Subcutaneous abdominal adipose tissue (tissue), 5 donors: ENCODE measurements at regions not wholly inside any gene's neighbourhood (a gene's known extent, or its start where the extent isn't known, plus 50 kb on each side); places are given as distances from the start of the nearest gene placed in this dataset.

Source experiments
- H3K27ac ChIP-seq: one replicate; pipeline ENCODE4 v1.7.0; 2013; ENCODE audit warnings: low read depth, mild to moderate bottlenecking, inconsistent platforms, low read length, moderate library complexity
- H3K27me3 ChIP-seq, 5 donors: one replicate each; pipeline ENCODE4 v1.7.0; 2013; ENCODE audit warnings: low read length in 5 of 5, inconsistent platforms in 1 of 5; ENCODE audit not compliant: control insufficient read depth in 5 of 5, insufficient read depth in 4 of 5
- H3K36me3 ChIP-seq, 5 donors: one replicate each; pipeline ENCODE4 v1.7.0; 2013; ENCODE audit warnings: low read length in 5 of 5; ENCODE audit not compliant: control insufficient read depth in 5 of 5, insufficient read depth in 5 of 5
- H3K4me1 ChIP-seq, 5 donors: one replicate each; pipeline ENCODE4 v1.7.0; 2013; ENCODE audit warnings: low read length in 5 of 5, mild to moderate bottlenecking in 3 of 5, moderate library complexity in 1 of 5; ENCODE audit not compliant: control insufficient read depth in 5 of 5, insufficient read depth in 5 of 5
- H3K4me3 ChIP-seq, 5 donors: one replicate each; pipeline ENCODE4 v1.7.0; 2013; ENCODE audit warnings: low read length in 5 of 5, low read depth in 1 of 5
- H3K9ac ChIP-seq, 5 donors: one replicate each; pipeline ENCODE4 v1.7.0; 2013; ENCODE audit warnings: low read length in 5 of 5, mild to moderate bottlenecking in 4 of 5, moderate library complexity in 3 of 5
- H3K9me3 ChIP-seq, 5 donors: one replicate each; pipeline ENCODE4 v1.7.0; 2013; ENCODE audit warnings: low read length in 5 of 5; ENCODE audit not compliant: control insufficient read depth in 5 of 5
- donor health status: healthy.
- donor health status: healthy.
- donor health status: healthy.
- donor health status: healthy.
- donor health status: healthy.

GRCh38 chr2:41835401-41835800, 212.4 kb upstream of the PKDCC start:
- H3K27ac ChIP-seq, result no peak overlapping the region
- H3K36me3 ChIP-seq, result no peaks in the 10 kb centered on the region
- H3K4me1 ChIP-seq, result peaks cover 2 to 6% (median 2%) of the 10 kb centered on the region in 5 donors
- no peak overlapping the region for H3K4me3 ChIP-seq
- H3K9ac ChIP-seq, result no peak overlapping the region
- no peaks in the 10 kb centered on the region for H3K9me3 ChIP-seq
- H3K27me3 ChIP-seq, result no peaks in the 10 kb centered on the region

DNA sequence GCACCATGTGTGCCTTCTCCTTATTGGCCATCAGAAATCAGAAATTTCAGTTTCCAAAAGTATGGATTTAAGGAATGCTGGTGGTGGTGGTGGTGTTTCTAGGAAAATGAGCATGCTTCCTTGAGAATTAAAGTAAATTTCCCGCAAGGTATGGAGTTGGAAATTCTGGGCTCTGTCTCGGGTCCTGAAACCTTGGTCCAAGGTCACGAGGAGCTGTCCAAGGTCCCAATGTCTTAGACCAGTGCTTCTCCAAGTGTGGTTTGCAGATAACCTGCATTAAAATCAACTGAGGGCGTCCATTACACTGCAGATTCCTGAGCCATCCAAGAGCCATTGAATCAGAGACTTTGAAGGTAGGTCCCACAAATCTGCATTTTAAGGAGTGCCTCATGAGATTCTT, 210.9 kb upstream of the PKDCC start:
- Histone ChIP-seq H3K9ac (no peak overlapping the region), H3K36me3 (no peaks in the 10 kb centered on the region), H3K4me1 (peaks cover 2 to 18% (median 15%) of the 10 kb centered on the region in 5 donors), H3K27ac (no peak overlapping the region), H3K9me3 (no peaks in the 10 kb centered on the region), H3K27me3 (no peaks in the 10 kb centered on the region), H3K4me3 (no peak overlapping the region)

GRCh38 chr2:41837610-41838009, 210.2 kb upstream of the PKDCC start:
- Histone ChIP-seq H3K27me3 (no peaks in the 10 kb centered on the region), H3K4me1 (peaks cover 2 to 21% (median 21%) of the 10 kb centered on the region in 5 donors), H3K9me3 (no peaks in the 10 kb centered on the region), H3K4me3 (no peak overlapping the region), H3K27ac (no peak overlapping the region), H3K9ac (no peak overlapping the region), H3K36me3 (no peaks in the 10 kb centered on the region)

GRCh38 chr2:41840702-41841551, 206.9 kb upstream of the PKDCC start:
- H3K36me3 ChIP-seq, result no peaks in the 10 kb centered on the region
- peak overlapping the region; percentile 79 to 93 (median 88) for H3K4me3 ChIP-seq
- H3K27ac ChIP-seq, result peak overlapping the region; percentile 79
- H3K27me3 ChIP-seq, result no peaks in the 10 kb centered on the region
- H3K4me1 ChIP-seq, result peaks cover 2 to 41% (median 35%) of the 10 kb centered on the region in 5 donors
- H3K9me3 ChIP-seq, result no peaks in the 10 kb centered on the region
- peak overlapping the region in 4 of 5 donors; percentile 34 to 76 (median 72) for H3K9ac ChIP-seq

DNA sequence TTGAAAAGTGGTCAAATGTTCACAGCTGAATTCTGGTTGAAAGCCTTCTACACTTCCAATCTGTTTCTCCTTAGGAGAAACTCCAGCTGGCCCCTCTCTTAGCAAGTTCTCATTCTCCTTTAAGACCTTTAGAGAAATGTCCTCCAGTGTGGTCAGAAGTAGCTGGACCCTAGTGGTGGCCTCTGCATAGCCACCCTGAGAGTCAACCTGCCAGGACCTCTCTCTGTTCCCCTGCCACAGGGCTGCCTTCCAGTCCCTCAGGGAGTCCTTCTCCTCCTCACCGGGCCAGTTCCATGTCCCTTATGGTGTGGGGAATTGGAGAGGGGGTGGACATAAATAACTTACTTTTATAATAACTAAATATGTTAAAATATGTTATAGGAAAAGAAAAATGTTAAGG, 200.9 kb upstream of the PKDCC start:
- Histone ChIP-seq H3K9me3 (no peaks in the 10 kb centered on the region), H3K4me3 (no peak overlapping the region), H3K4me1 (peaks cover 2 to 41% (median 29%) of the 10 kb centered on the region in 5 donors), H3K9ac (peak overlapping the region in 1 of 5 donors; percentile 14), H3K27ac (peak overlapping the region; percentile 72), H3K36me3 (no peaks in the 10 kb centered on the region), H3K27me3 (peaks cover 0 to 2% (median 0%) of the 10 kb centered on the region in 5 donors)

DNA sequence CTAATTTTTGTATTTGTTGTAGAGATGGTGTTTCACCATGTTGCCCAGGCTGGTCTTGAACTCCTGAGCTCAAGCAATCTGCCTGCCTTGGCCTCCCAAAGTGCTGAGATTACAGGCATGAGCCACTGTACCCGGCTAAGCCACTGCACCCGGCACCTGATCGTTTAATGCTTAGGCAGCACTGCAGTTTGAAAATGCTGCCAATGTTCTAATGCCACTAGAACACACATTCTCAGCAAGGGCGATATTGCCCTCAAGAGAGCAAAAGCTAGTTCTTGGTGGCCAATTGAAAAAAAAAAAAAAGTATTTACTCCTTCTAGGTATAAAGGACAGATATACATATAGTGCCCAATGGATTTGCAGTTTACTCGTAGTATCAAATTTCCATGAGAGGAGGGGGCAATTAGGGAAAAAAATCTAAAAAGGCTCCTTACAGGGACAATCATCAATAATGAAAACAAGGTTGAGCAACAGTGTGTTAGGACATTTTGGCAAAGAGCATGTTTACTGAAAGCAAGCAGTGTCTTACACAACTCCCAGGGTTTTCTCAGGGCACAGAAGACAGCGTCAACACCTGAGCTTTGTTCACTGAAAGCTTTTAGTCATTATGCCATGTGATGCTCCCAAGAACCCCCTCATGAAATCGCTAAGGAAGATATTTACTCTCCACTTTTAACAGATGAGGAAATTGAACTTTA, 199.9 kb upstream of the PKDCC start:
- Histone ChIP-seq H3K36me3 (no peaks in the 10 kb centered on the region), H3K9me3 (no peaks in the 10 kb centered on the region), H3K27me3 (peaks cover 0 to 2% (median 0%) of the 10 kb centered on the region in 5 donors), H3K4me3 (no peak overlapping the region), H3K27ac (peak overlapping the region; percentile 72), H3K4me1 (peaks cover 2 to 33% (median 25%) of the 10 kb centered on the region in 5 donors), H3K9ac (peak overlapping the region in 1 of 5 donors; percentile 42)

DNA sequence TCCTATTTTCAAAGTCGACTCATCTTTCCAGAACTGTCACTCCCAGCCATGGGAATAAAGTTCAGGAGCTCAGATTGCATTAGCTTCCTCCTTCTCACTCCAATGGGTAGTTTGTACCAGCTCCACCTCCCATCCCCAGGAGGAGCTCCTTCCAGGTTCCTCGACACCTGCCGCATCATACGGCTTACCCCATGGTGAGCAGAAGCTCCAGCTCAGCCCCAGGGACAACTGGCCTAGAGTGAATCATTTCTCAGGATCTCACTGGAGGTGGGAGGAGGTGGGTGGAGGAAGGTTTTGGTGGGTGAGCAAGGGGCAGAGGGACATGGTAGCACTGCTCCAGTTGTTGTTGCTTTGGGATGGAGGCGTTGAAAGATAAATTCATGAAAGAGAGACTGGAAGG, 196.3 kb upstream of the PKDCC start:
- no peak overlapping the region for H3K27ac ChIP-seq
- H3K9ac ChIP-seq, result no peak overlapping the region
- H3K36me3 ChIP-seq, result no peaks in the 10 kb centered on the region
- no peaks in the 10 kb centered on the region for H3K9me3 ChIP-seq
- peaks cover 0 to 2% (median 0%) of the 10 kb centered on the region in 5 donors for H3K27me3 ChIP-seq
- H3K4me1 ChIP-seq, result peaks cover 0 to 17% (median 11%) of the 10 kb centered on the region in 5 donors
- H3K4me3 ChIP-seq, result no peak overlapping the region

DNA sequence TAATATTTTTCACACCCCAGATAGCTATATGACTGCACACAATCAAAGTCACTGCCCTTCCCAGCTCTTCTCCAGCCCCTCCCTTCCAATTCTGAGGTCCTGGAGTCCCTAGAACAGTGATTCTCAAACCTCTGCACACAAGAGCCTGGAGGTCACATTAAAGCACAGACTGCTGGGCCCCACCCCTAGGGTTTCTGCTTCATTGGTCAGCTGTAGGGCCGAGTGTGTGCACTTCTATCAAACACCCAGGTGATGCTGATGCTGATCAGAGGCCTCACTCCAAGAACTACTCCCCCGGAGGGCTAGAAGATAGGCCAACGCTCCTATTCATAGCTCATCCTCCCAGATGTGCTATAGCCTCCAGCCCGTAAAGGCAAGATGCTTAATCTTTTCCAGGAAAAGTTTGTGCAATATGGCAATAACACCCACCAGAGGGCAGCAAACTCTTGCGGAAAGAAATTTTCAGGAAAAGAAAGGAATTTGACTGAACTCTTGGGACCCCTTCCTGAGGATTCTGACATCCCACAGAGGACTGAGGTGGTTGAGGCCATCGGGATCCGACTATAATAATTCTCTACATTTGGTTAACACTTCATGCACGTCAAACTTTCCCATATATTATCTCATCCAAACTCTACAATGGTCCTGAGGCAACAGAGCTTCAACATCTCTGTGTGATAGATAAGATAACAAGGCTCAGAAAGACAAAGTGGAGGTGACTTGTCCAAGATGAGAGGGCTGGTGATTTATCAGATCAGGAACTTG, 194.2 kb upstream of the PKDCC start:
- Histone ChIP-seq H3K9me3 (no peaks in the 10 kb centered on the region), H3K4me1 (no peaks in the 10 kb centered on the region), H3K4me3 (no peak overlapping the region), H3K27me3 (no peaks in the 10 kb centered on the region), H3K36me3 (no peaks in the 10 kb centered on the region), H3K27ac (no peak overlapping the region), H3K9ac (no peak overlapping the region)

- no peak overlapping the region for H3K4me3 ChIP-seq
- no peaks in the 10 kb centered on the region for H3K36me3 ChIP-seq
- H3K27me3 ChIP-seq, result no peaks in the 10 kb centered on the region
- H3K9ac ChIP-seq, result no peak overlapping the region
- H3K9me3 ChIP-seq, result no peaks in the 10 kb centered on the region
- H3K27ac ChIP-seq, result no peak overlapping the region
- no peaks in the 10 kb centered on the region for H3K4me1 ChIP-seq
Observed at GRCh38 chr2:41854227-41854626, 193.6 kb upstream of the PKDCC start.
